Uterus (tissue), 2 donors: ENCODE measurements at regions not wholly inside any gene's neighbourhood (a gene's known extent, or its start where the extent isn't known, plus 50 kb on each side); places are given as distances from the start of the nearest gene placed in this dataset.

Experiments
- CTCF ChIP-seq, 4 experiments: fragments of 200-600 bp in 2 of 4; fragments of 450-650 bp in 2 of 4; sonication (generic) in 2 of 4; IDR thresholded peaks; one replicate each; pipeline ENCODE4 v1.5.1; 2016 to 2019; ENCODE audit warnings: antibody characterized with exemption in 4 of 4, mild to moderate bottlenecking in 2 of 4, moderate library complexity in 1 of 4
- POLR2A ChIP-seq, 2 donors: fragments of 450-650 bp; IDR thresholded peaks; one replicate each; pipeline ENCODE4 v1.6.1; 2016; ENCODE audit warnings: antibody characterized with exemption in 2 of 2, mild to moderate bottlenecking in 1 of 2, moderate library complexity in 1 of 2

GRCh38 chr4:89531932-89532640 is 224.5 kb upstream of the GPRIN3 start:
- TF ChIP-seq POLR2A (IDR thresholded peaks at IDR 0.05) (no peak), CTCF (IDR thresholded peaks at IDR 0.05) (no peak)
